ENCODE measurements at regions not wholly inside any gene's neighbourhood (a gene's known extent, or its start where the extent isn't known, plus 50 kb on each side); places are given as distances from the start of the nearest gene placed in this dataset.

GRCh38 chr4:66091786-66092185 lies 421.5 kb upstream of the EPHA5 start:
- TF ChIP-seq, protein P1, sequence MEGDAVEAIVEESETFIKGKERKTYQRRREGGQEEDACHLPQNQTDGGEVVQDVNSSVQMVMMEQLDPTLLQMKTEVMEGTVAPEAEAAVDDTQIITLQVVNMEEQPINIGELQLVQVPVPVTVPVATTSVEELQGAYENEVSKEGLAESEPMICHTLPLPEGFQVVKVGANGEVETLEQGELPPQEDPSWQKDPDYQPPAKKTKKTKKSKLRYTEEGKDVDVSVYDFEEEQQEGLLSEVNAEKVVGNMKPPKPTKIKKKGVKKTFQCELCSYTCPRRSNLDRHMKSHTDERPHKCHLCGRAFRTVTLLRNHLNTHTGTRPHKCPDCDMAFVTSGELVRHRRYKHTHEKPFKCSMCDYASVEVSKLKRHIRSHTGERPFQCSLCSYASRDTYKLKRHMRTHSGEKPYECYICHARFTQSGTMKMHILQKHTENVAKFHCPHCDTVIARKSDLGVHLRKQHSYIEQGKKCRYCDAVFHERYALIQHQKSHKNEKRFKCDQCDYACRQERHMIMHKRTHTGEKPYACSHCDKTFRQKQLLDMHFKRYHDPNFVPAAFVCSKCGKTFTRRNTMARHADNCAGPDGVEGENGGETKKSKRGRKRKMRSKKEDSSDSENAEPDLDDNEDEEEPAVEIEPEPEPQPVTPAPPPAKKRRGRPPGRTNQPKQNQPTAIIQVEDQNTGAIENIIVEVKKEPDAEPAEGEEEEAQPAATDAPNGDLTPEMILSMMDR (IDR thresholded peaks at IDR 0.05): no peak
- no peak for TF ChIP-seq EP300 (IDR thresholded peaks at IDR 0.05)
- no peak for TF ChIP-seq POLR2A (IDR thresholded peaks at IDR 0.05)
- TF ChIP-seq POLR2AphosphoS5 (IDR thresholded peaks at IDR 0.05): no peak
